Upper lobe of left lung (tissue), 6 donors: ENCODE measurements at regions not wholly inside any gene's neighbourhood (a gene's known extent, or its start where the extent isn't known, plus 50 kb on each side); places are given as distances from the start of the nearest gene placed in this dataset.

ENCODE experiments used
- ATAC-seq, 2 donors: fragments of 200-7000 bp; cut with Tn5 transposase; one replicate each; pipeline ENCODE4 v1.9.1; 2022; ENCODE audit warnings: mild to moderate bottlenecking in 2 of 2, moderate library complexity in 2 of 2; ENCODE audit not compliant: low FRiP score in 2 of 2
- DNase-seq, 2 donors: peaks; one replicate each; pipeline ENCODE4 v3.0.0-alpha.2; 2019 to 2020
- H3K27ac ChIP-seq, 4 donors: fragments of 200-600 bp; sonication (generic); one replicate each; pipeline ENCODE4 v1.5.1; 2016 to 2019
- H3K27me3 ChIP-seq, 4 donors: fragments of 200-600 bp; sonication (generic); one replicate each; pipeline ENCODE4 v1.5.1; 2017 to 2019
- H3K36me3 ChIP-seq, 4 donors: fragments of 200-600 bp; sonication (generic); one replicate each; pipeline ENCODE4 v1.5.1; 2016 to 2019
- H3K4me1 ChIP-seq, 4 donors: fragments of 200-600 bp; sonication (generic); one replicate each; pipeline ENCODE4 v1.5.1; 2018 to 2019
- H3K4me3 ChIP-seq, 4 donors: fragments of 200-600 bp; sonication (generic); one replicate each; pipeline ENCODE4 v1.5.1; 2017 to 2019; ENCODE audit warnings: mild to moderate bottlenecking in 2 of 4, moderate library complexity in 1 of 4
- H3K9me3 ChIP-seq, 4 donors: fragments of 200-600 bp; sonication (generic); one replicate each; pipeline ENCODE4 v1.5.1; 2018 to 2019
- CTCF ChIP-seq, 6 experiments: fragments of 450-650 bp in 4 of 6; fragments of 200-600 bp in 2 of 6; sonication (generic) in 2 of 6; IDR thresholded peaks; one replicate each; pipeline ENCODE4 v1.5.1; 2016 to 2019; ENCODE audit warnings: antibody characterized with exemption in 6 of 6
- EP300 ChIP-seq, 4 donors: sonication (generic); formaldehyde crosslinking; IDR thresholded peaks; one replicate each; pipeline ENCODE4 v1.5.1; 2017; ENCODE audit warnings: antibody characterized with exemption in 4 of 4, control low read depth in 2 of 4
- POLR2A ChIP-seq, 4 donors: fragments of 450-650 bp; IDR thresholded peaks; one replicate each; pipeline ENCODE4 v1.5.1; 2016 to 2017; ENCODE audit warnings: antibody characterized with exemption in 4 of 4, mild to moderate bottlenecking in 2 of 4
- POLR2AphosphoS5 ChIP-seq, 2 donors: sonication (generic); formaldehyde crosslinking; IDR thresholded peaks; one replicate each; pipeline ENCODE4 v1.5.1; 2017; ENCODE audit warnings: antibody characterized with exemption in 2 of 2
- WGBS, 2 donors: methylation state at CpG; one replicate each; pipeline ENCODE4 v1.1.5; 2017 to 2018; 5-methylcytosine and 5-hydroxymethylcytosine counted together
- donor health status: DM: no; HTN: no; CAD: no; lungs with moderate emphysema.
- donor health status: DM: no; HTN: yes; CAD: no; lungs with severe emphysema.

GRCh38 chr22:27685970-27686369, 115.6 kb downstream of the MN1 start:
- WGBS, 2 donors = 100% methylated on average over 1 of the region's 1 CpG
- no peaks in the 10 kb centered on the region for H3K36me3 ChIP-seq
- DNase-seq (no peak), ATAC-seq (no peak)
- no peak overlapping the region for H3K27ac ChIP-seq
- no peaks in the 10 kb centered on the region for H3K27me3 ChIP-seq
- peaks cover 0 to 5% (median 0%) of the 10 kb centered on the region in 4 donors for H3K9me3 ChIP-seq
- no peak overlapping the region for H3K4me3 ChIP-seq
- TF ChIP-seq EP300 (IDR thresholded peaks at IDR 0.05) (no peak), CTCF (IDR thresholded peaks at IDR 0.05) (no peak), POLR2AphosphoS5 (IDR thresholded peaks at IDR 0.05) (no peak), POLR2A (IDR thresholded peaks at IDR 0.05) (no peak)
- peaks cover 0 to under 1% (median 0%) of the 10 kb centered on the region in 4 donors for H3K4me1 ChIP-seq

GRCh38 chr22:27686534-27686933, 115.0 kb downstream of the MN1 start:
- peak; percentile 26 to 85 for ATAC-seq
- H3K27me3 ChIP-seq = no peaks in the 10 kb centered on the region
- TF ChIP-seq POLR2A (IDR thresholded peaks at IDR 0.05) (no peak), EP300 (IDR thresholded peaks at IDR 0.05) (no peak), CTCF (IDR thresholded peaks at IDR 0.05) (no peak), POLR2AphosphoS5 (IDR thresholded peaks at IDR 0.05) (no peak)
- H3K27ac ChIP-seq = peak overlapping the region in 1 of 4 donors; percentile 48
- H3K36me3 ChIP-seq = no peaks in the 10 kb centered on the region
- H3K9me3 ChIP-seq = peaks cover 0 to 5% (median 0%) of the 10 kb centered on the region in 4 donors
- 62 to 78% methylated on average over 10 of the region's 10 CpGs for WGBS, 2 donors
- peak in 1 of 2 donors; percentile 23 for DNase-seq
- no peaks in the 10 kb centered on the region for H3K4me1 ChIP-seq
- H3K4me3 ChIP-seq = no peak overlapping the region

GRCh38 chr22:27687984-27688545, 113.5 kb downstream of the MN1 start:
- Histone ChIP-seq H3K27me3 (no peaks in the 10 kb centered on the region), H3K4me1 (no peaks in the 10 kb centered on the region), H3K36me3 (no peaks in the 10 kb centered on the region), H3K27ac (no peak overlapping the region), H3K9me3 (peaks cover 0 to 5% (median 0%) of the 10 kb centered on the region in 4 donors), H3K4me3 (no peak overlapping the region)
- ATAC-seq (no peak), DNase-seq (no peak)
- TF ChIP-seq EP300 (IDR thresholded peaks at IDR 0.05) (no peak), CTCF (IDR thresholded peaks at IDR 0.05) (no peak), POLR2AphosphoS5 (IDR thresholded peaks at IDR 0.05) (no peak), POLR2A (IDR thresholded peaks at IDR 0.05) (no peak)
- WGBS, 2 donors = 54 to 95% methylated on average over 3 of the region's 3 CpGs

- 97 to 100% methylated on average over 1 of the region's 1 CpG for WGBS, 2 donors
- H3K27ac ChIP-seq = no peak overlapping the region
- no peaks in the 10 kb centered on the region for H3K27me3 ChIP-seq
- ATAC-seq (no peak), DNase-seq (no peak)
- no peak overlapping the region for H3K4me3 ChIP-seq
- no peak for TF ChIP-seq CTCF (IDR thresholded peaks at IDR 0.05)
- TF ChIP-seq POLR2AphosphoS5 (IDR thresholded peaks at IDR 0.05) = no peak
- no peak for TF ChIP-seq POLR2A (IDR thresholded peaks at IDR 0.05)
- TF ChIP-seq EP300 (IDR thresholded peaks at IDR 0.05) = no peak
- no peaks in the 10 kb centered on the region for H3K4me1 ChIP-seq
- peaks cover 0 to 5% (median 0%) of the 10 kb centered on the region in 4 donors for H3K9me3 ChIP-seq
- no peaks in the 10 kb centered on the region for H3K36me3 ChIP-seq
Measured at GRCh38 chr22:27689664-27690063, 111.9 kb downstream of the MN1 start.

- no peak for DNase-seq
- no peak for ATAC-seq
- H3K9me3 ChIP-seq = peaks cover 0 to 5% (median 0%) of the 10 kb centered on the region in 4 donors
- no peaks in the 10 kb centered on the region for H3K36me3 ChIP-seq
- H3K4me1 ChIP-seq = no peaks in the 10 kb centered on the region
- H3K27ac ChIP-seq = no peak overlapping the region
- H3K4me3 ChIP-seq = no peak overlapping the region
- 73 to 75% methylated on average over 3 of the region's 3 CpGs for WGBS, 2 donors
- TF ChIP-seq EP300 (IDR thresholded peaks at IDR 0.05) (no peak), POLR2A (IDR thresholded peaks at IDR 0.05) (no peak), POLR2AphosphoS5 (IDR thresholded peaks at IDR 0.05) (no peak), CTCF (IDR thresholded peaks at IDR 0.05) (no peak)
- H3K27me3 ChIP-seq = no peaks in the 10 kb centered on the region
Measured at GRCh38 chr22:27690599-27690998, 111.0 kb downstream of the MN1 start.
